Esophagus muscularis mucosa (tissue), 4 donors: ENCODE measurements at regions not wholly inside any gene's neighbourhood (a gene's known extent, or its start where the extent isn't known, plus 50 kb on each side); places are given as distances from the start of the nearest gene placed in this dataset.

ENCODE experiments used
- EP300 ChIP-seq: sonication (generic); formaldehyde crosslinking; IDR thresholded peaks from one replicate; pipeline ENCODE4 v1.6.1; 2017; ENCODE audit warnings: antibody characterized with exemption
- POLR2A ChIP-seq: fragments of 450-650 bp; IDR thresholded peaks from one replicate; pipeline ENCODE4 v1.6.1; 2017; ENCODE audit warnings: antibody characterized with exemption, moderate library complexity, mild to moderate bottlenecking, low read depth
- POLR2AphosphoS5 ChIP-seq, 2 donors: sonication (generic); formaldehyde crosslinking; IDR thresholded peaks; one replicate each; pipeline ENCODE4 v1.6.1; 2017; ENCODE audit warnings: antibody characterized with exemption in 2 of 2
- TF ChIP-seq, protein P1 (sequence below), 3 experiments: fragments of 200-600 bp in 2 of 3; fragments of 450-650 bp in 1 of 3; sonication (generic) in 2 of 3; IDR thresholded peaks; one replicate each; pipeline ENCODE4 v1.5.1; 2017 to 2019; ENCODE audit warnings: antibody characterized with exemption in 3 of 3, mild to moderate bottlenecking in 2 of 3, moderate library complexity in 1 of 3

DNA sequence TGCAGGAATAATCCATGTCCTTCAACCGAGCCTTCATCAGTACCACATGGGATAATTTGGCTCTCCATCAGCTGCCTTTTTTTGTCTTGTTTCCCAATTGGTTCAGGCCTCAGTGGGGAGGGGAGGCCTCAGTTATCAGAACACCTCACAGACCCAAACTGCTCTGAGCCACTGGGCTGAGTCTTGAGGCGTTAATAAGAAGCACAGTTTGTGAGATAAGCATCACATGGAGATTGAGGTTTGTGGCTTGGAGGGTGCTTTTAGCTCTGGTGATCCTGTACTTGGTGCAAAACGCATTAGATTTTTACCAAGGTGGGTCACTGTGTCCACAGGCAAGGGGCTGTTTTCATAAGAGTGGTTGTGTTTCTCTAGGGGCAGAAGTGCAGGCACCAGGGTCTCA is 82.8 kb upstream of the HPF1 start:
- TF ChIP-seq, protein P1, sequence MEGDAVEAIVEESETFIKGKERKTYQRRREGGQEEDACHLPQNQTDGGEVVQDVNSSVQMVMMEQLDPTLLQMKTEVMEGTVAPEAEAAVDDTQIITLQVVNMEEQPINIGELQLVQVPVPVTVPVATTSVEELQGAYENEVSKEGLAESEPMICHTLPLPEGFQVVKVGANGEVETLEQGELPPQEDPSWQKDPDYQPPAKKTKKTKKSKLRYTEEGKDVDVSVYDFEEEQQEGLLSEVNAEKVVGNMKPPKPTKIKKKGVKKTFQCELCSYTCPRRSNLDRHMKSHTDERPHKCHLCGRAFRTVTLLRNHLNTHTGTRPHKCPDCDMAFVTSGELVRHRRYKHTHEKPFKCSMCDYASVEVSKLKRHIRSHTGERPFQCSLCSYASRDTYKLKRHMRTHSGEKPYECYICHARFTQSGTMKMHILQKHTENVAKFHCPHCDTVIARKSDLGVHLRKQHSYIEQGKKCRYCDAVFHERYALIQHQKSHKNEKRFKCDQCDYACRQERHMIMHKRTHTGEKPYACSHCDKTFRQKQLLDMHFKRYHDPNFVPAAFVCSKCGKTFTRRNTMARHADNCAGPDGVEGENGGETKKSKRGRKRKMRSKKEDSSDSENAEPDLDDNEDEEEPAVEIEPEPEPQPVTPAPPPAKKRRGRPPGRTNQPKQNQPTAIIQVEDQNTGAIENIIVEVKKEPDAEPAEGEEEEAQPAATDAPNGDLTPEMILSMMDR (IDR thresholded peaks at IDR 0.05) = no peak
- TF ChIP-seq POLR2AphosphoS5 (IDR thresholded peaks at IDR 0.05) (no peak), POLR2A (no peak), EP300 (no peak)
